ENCODE measurements at regions not wholly inside any gene's neighbourhood (a gene's known extent, or its start where the extent isn't known, plus 50 kb on each side); places are given as distances from the start of the nearest gene placed in this dataset.

DNA sequence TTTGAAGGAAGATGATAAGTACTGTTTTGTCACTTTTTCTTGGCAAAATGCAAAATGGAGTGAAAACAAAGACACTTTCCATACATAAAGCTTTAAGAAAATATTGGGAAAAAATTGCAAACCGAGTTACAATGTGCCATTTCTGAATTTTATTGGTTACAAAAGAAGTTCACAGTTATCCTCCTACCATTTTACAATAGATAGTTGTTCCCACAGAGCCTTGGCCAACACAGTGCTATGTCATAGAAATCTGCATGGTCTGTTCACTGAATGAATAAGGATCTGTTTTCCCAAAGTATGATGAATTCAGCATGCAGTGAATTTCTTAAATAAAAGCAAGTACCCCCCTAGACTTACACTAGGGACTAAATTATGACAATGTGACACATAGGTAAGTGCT is 268.2 kb upstream of the POU3F2 start:
- no peak for TF ChIP-seq CTCF (IDR thresholded peaks at IDR 0.05)
- no peak for TF ChIP-seq EZH2 (IDR thresholded peaks at IDR 0.05)
- TF ChIP-seq EZH2phosphoT487 (IDR thresholded peaks at IDR 0.05) = no peak

Measured in neural progenitor cell (in vitro differentiated cells).